GM23338 (cell line): ENCODE measurements at regions not wholly inside any gene's neighbourhood (a gene's known extent, or its start where the extent isn't known, plus 50 kb on each side); places are given as distances from the start of the nearest gene placed in this dataset.
"Not testable (repeated sequence)": the region's sequence is repeated elsewhere in the genome, so short reads cannot be mapped to it uniquely, and the experiment has no call there.

Experiments
- ATAC-seq: fragments of 200-7000 bp; cut with Tn5 transposase; 3 replicates; pipeline ENCODE4 v1.9.1; 2020
- DNase-seq: peaks from one replicate; pipeline ENCODE4 v3.0.0-alpha.2; 2015; ENCODE audit warnings: low spot score
- H2AFZ ChIP-seq: fragments of 200-600 bp; sonication (generic); 2 replicates; pipeline ENCODE4 v1.8.0; 2016; ENCODE audit warnings: antibody characterized with exemption, mild to moderate bottlenecking, moderate library complexity
- H3F3A ChIP-seq: fragments of 200-600 bp; sonication (generic); replicated peaks from 2 replicates; pipeline ENCODE4 v1.8.0; 2017; ENCODE audit warnings: antibody characterized with exemption, mixed run types, low read depth
- H3K27ac ChIP-seq: fragments of 200-600 bp; sonication (generic); 2 replicates; pipeline ENCODE4 v1.6.1; 2016; ENCODE audit warnings: low read depth
- H3K27me3 ChIP-seq: fragments of 200-600 bp; sonication (generic); 2 replicates; pipeline ENCODE4 v1.8.0; 2016; ENCODE audit warnings: mild to moderate bottlenecking, mixed run types, moderate library complexity; ENCODE audit not compliant: insufficient read depth
- H3K36me3 ChIP-seq: fragments of 200-600 bp; sonication (generic); 2 replicates; pipeline ENCODE4 v1.8.0; 2016; ENCODE audit warnings: mild to moderate bottlenecking; ENCODE audit not compliant: insufficient read depth
- H3K4me1 ChIP-seq: fragments of 200-600 bp; sonication (generic); 2 replicates; pipeline ENCODE4 v1.8.0; 2016; ENCODE audit warnings: mild to moderate bottlenecking, moderate library complexity; ENCODE audit not compliant: insufficient read depth
- H3K4me2 ChIP-seq: fragments of 200-600 bp; sonication (generic); 2 replicates; pipeline ENCODE4 v1.7.1; 2017; ENCODE audit warnings: mixed run types
- H3K4me3 ChIP-seq: fragments of 200-600 bp; sonication (generic); 2 replicates; pipeline ENCODE4 v1.6.1; 2016; ENCODE audit warnings: mixed run types
- H3K79me2 ChIP-seq: fragments of 200-600 bp; sonication (generic); replicated peaks from 2 replicates; pipeline ENCODE4 v1.8.0; 2017; ENCODE audit warnings: mild to moderate bottlenecking; ENCODE audit not compliant: insufficient read depth
- H3K9me2 ChIP-seq: fragments of 200-600 bp; sonication (generic); 2 replicates; pipeline ENCODE4 v1.8.0; 2017; ENCODE audit not compliant: insufficient read depth
- H4K20me1 ChIP-seq: fragments of 200-600 bp; sonication (generic); replicated peaks from 2 replicates; pipeline ENCODE4 v1.8.0; 2017; ENCODE audit warnings: mild to moderate bottlenecking; ENCODE audit not compliant: insufficient read depth
- H3K27ac Mint-ChIP-seq: 2 replicates; pipeline ENCODE4 v1.8.0; 2020; ENCODE audit warnings: inconsistent platforms, mild to moderate bottlenecking, moderate library complexity, mixed read lengths
- H3K27me3 Mint-ChIP-seq: 3 replicates; pipeline ENCODE4 v1.8.0; 2022; ENCODE audit warnings: low read depth, mild to moderate bottlenecking, moderate library complexity, mixed read lengths, inconsistent platforms; ENCODE audit not compliant: insufficient read depth, poor library complexity
- H3K36me3 Mint-ChIP-seq: 3 replicates; pipeline ENCODE4 v1.8.0; 2021; ENCODE audit warnings: low read depth, mild to moderate bottlenecking, inconsistent platforms, moderate library complexity, mixed read lengths
- H3K4me1 Mint-ChIP-seq: 3 replicates; pipeline ENCODE4 v1.8.0; 2020; ENCODE audit warnings: mild to moderate bottlenecking, inconsistent platforms, mixed read lengths
- H3K4me3 Mint-ChIP-seq: 3 replicates; pipeline ENCODE4 v1.8.0; 2021; ENCODE audit warnings: moderate library complexity, mild to moderate bottlenecking, inconsistent platforms, mixed read lengths
- H3K9me3 Mint-ChIP-seq: 3 replicates; pipeline ENCODE4 v1.8.0; 2020; ENCODE audit warnings: moderate library complexity, mild to moderate bottlenecking, inconsistent platforms, mixed read lengths
- CREB1 ChIP-seq: fragments of 250-450 bp; sonication (Bioruptor Pico); IDR thresholded peaks from 2 replicates; pipeline ENCODE4 v1.5.0; 2020; ENCODE audit warnings: low read depth, mild to moderate bottlenecking, moderate library complexity
- EZH2 ChIP-seq: fragments of 200-600 bp; sonication (generic); IDR thresholded peaks from one replicate; pipeline ENCODE4 v1.8.0; 2017; ENCODE audit warnings: antibody characterized with exemption, mild to moderate bottlenecking, low read depth; ENCODE audit not compliant: unreplicated experiment
- EZH2phosphoT487 ChIP-seq: fragments of 200-600 bp; sonication (generic); IDR thresholded peaks from one replicate; pipeline ENCODE4 v1.8.1; 2018; ENCODE audit warnings: antibody characterized with exemption; ENCODE audit not compliant: unreplicated experiment
- ZNF114 ChIP-seq: fragments of 250-450 bp; sonication (Bioruptor Pico); IDR thresholded peaks from 2 replicates; pipeline ENCODE4 v1.5.0; 2020; ENCODE audit warnings: mild to moderate bottlenecking, moderate library complexity
- TF ChIP-seq, protein P1 (sequence below): IDR thresholded peaks from one replicate; pipeline ENCODE4 v1.6.1; 2018; ENCODE audit warnings: antibody characterized with exemption; ENCODE audit not compliant: unreplicated experiment
- TF ChIP-seq, protein P2 (sequence below): fragments of 250-450 bp; sonication (Bioruptor Pico); IDR thresholded peaks from 2 replicates; pipeline ENCODE4 v1.5.0; 2020; ENCODE audit warnings: mild to moderate bottlenecking, moderate library complexity

- Mint-ChIP-seq H3K4me3 (no peak overlapping the region), H3K36me3 (no peaks in the 10 kb centered on the region), H3K4me1 (peaks cover 20% of the 10 kb centered on the region), H3K27ac (no peak overlapping the region), H3K27me3 (peaks cover 24% of the 10 kb centered on the region), H3K9me3 (no peaks in the 10 kb centered on the region)
- Histone ChIP-seq H2AFZ (no peak overlapping the region), H3K36me3 (no peaks in the 10 kb centered on the region), H3K4me3 (no peak overlapping the region), H3K27ac (no peak overlapping the region), H3K9me2 (no peaks in the 10 kb centered on the region), H3K4me1 (no peaks in the 10 kb centered on the region), H3F3A (no peaks in the 10 kb centered on the region), H3K27me3 (peaks cover 19% of the 10 kb centered on the region), H4K20me1 (no peaks in the 10 kb centered on the region), H3K4me2 (no peak overlapping the region), H3K79me2 (no peaks in the 10 kb centered on the region)
- no peak for DNase-seq
- TF ChIP-seq ZNF114 (no peak), CREB1 (CRISPR knock-in tag) (no peak), EZH2 (no peak), EZH2phosphoT487 (no peak)
- TF ChIP-seq, protein P1, sequence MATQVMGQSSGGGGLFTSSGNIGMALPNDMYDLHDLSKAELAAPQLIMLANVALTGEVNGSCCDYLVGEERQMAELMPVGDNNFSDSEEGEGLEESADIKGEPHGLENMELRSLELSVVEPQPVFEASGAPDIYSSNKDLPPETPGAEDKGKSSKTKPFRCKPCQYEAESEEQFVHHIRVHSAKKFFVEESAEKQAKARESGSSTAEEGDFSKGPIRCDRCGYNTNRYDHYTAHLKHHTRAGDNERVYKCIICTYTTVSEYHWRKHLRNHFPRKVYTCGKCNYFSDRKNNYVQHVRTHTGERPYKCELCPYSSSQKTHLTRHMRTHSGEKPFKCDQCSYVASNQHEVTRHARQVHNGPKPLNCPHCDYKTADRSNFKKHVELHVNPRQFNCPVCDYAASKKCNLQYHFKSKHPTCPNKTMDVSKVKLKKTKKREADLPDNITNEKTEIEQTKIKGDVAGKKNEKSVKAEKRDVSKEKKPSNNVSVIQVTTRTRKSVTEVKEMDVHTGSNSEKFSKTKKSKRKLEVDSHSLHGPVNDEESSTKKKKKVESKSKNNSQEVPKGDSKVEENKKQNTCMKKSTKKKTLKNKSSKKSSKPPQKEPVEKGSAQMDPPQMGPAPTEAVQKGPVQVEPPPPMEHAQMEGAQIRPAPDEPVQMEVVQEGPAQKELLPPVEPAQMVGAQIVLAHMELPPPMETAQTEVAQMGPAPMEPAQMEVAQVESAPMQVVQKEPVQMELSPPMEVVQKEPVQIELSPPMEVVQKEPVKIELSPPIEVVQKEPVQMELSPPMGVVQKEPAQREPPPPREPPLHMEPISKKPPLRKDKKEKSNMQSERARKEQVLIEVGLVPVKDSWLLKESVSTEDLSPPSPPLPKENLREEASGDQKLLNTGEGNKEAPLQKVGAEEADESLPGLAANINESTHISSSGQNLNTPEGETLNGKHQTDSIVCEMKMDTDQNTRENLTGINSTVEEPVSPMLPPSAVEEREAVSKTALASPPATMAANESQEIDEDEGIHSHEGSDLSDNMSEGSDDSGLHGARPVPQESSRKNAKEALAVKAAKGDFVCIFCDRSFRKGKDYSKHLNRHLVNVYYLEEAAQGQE = no peak
- TF ChIP-seq, protein P2, sequence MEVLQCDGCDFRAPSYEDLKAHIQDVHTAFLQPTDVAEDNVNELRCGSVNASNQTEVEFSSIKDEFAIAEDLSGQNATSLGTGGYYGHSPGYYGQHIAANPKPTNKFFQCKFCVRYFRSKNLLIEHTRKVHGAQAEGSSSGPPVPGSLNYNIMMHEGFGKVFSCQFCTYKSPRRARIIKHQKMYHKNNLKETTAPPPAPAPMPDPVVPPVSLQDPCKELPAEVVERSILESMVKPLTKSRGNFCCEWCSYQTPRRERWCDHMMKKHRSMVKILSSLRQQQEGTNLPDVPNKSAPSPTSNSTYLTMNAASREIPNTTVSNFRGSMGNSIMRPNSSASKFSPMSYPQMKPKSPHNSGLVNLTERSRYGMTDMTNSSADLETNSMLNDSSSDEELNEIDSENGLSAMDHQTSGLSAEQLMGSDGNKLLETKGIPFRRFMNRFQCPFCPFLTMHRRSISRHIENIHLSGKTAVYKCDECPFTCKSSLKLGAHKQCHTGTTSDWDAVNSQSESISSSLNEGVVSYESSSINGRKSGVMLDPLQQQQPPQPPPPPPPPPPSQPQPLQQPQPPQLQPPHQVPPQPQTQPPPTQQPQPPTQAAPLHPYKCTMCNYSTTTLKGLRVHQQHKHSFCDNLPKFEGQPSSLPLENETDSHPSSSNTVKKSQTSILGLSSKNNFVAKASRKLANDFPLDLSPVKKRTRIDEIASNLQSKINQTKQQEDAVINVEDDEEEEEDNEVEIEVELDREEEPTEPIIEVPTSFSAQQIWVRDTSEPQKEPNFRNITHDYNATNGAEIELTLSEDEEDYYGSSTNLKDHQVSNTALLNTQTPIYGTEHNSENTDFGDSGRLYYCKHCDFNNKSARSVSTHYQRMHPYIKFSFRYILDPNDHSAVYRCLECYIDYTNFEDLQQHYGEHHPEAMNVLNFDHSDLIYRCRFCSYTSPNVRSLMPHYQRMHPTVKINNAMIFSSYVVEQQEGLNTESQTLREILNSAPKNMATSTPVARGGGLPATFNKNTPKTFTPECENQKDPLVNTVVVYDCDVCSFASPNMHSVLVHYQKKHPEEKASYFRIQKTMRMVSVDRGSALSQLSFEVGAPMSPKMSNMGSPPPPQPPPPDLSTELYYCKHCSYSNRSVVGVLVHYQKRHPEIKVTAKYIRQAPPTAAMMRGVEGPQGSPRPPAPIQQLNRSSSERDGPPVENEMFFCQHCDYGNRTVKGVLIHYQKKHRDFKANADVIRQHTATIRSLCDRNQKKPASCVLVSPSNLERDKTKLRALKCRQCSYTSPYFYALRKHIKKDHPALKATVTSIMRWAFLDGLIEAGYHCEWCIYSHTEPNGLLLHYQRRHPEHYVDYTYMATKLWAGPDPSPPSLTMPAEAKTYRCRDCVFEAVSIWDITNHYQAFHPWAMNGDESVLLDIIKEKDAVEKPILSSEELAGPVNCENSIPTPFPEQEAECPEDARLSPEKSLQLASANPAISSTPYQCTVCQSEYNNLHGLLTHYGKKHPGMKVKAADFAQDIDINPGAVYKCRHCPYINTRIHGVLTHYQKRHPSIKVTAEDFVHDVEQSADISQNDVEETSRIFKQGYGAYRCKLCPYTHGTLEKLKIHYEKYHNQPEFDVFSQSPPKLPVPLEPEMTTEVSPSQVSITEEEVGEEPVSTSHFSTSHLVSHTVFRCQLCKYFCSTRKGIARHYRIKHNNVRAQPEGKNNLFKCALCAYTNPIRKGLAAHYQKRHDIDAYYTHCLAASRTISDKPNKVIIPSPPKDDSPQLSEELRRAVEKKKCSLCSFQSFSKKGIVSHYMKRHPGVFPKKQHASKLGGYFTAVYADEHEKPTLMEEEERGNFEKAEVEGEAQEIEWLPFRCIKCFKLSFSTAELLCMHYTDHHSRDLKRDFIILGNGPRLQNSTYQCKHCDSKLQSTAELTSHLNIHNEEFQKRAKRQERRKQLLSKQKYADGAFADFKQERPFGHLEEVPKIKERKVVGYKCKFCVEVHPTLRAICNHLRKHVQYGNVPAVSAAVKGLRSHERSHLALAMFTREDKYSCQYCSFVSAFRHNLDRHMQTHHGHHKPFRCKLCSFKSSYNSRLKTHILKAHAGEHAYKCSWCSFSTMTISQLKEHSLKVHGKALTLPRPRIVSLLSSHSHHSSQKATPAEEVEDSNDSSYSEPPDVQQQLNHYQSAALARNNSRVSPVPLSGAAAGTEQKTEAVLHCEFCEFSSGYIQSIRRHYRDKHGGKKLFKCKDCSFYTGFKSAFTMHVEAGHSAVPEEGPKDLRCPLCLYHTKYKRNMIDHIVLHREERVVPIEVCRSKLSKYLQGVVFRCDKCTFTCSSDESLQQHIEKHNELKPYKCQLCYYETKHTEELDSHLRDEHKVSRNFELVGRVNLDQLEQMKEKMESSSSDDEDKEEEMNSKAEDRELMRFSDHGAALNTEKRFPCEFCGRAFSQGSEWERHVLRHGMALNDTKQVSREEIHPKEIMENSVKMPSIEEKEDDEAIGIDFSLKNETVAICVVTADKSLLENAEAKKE = no peak
- no peak for ATAC-seq
These were observed 175.1 kb downstream of the C9orf50 start for GRCh38 chr9:129445794-129446306.

- H3K27ac Mint-ChIP-seq, H2AFZ ChIP-seq, H3K79me2 ChIP-seq, H4K20me1 ChIP-seq, H3K27ac ChIP-seq, H3K9me2 ChIP-seq, ATAC-seq, DNase-seq, H3K4me1 ChIP-seq, H3K9me3 Mint-ChIP-seq, H3K4me2 ChIP-seq, H3F3A ChIP-seq, H3K4me3 ChIP-seq, H3K36me3 Mint-ChIP-seq, H3K36me3 ChIP-seq, H3K4me3 Mint-ChIP-seq: not testable (repeated sequence)
- Mint-ChIP-seq H3K4me1 (peaks cover 16% of the 10 kb centered on the region), H3K27me3 (peaks cover 45% of the 10 kb centered on the region)
- H3K27me3 ChIP-seq = peaks cover 41% of the 10 kb centered on the region
These were observed 177.3 kb downstream of the C9orf50 start for GRCh38 chr9:129443515-129444164.
